GM10266 (cell line): ENCODE measurements at regions not wholly inside any gene's neighbourhood (a gene's known extent, or its start where the extent isn't known, plus 50 kb on each side); places are given as distances from the start of the nearest gene placed in this dataset.
"Not testable (repeated sequence)": the region's sequence is repeated elsewhere in the genome, so short reads cannot be mapped to it uniquely, and the experiment has no call there.

Experiments
- DNase-seq: peaks from one replicate; pipeline ENCODE4 v3.0.0; 2012; ENCODE audit errors: extremely low spot score
- CTCF ChIP-seq: IDR thresholded peaks from 2 replicates; pipeline ENCODE4 v1.5.1; 2012; ENCODE audit warnings: mild to moderate bottlenecking, low read depth; ENCODE audit not compliant: control insufficient read depth, insufficient read depth; ENCODE audit errors: missing control alignments

- not testable (repeated sequence) for DNase-seq
Observed at GRCh38 chr11:100409267-100409666, 277.8 kb upstream of the ARHGAP42 start.

- DNase-seq, result no peak
- no peak for TF ChIP-seq CTCF
Observed at GRCh38 chr11:100419518-100419917, 267.6 kb upstream of the ARHGAP42 start.

- DNase-seq, result no peak
Observed at GRCh38 chr11:100434821-100435641, 252.1 kb upstream of the ARHGAP42 start.

GRCh38 chr11:100438376-100438775, 248.7 kb upstream of the ARHGAP42 start:
- TF ChIP-seq CTCF, result no peak
- DNase-seq, result no peak

More at GRCh38 chr11:100434821-100435641, 252.1 kb upstream of the ARHGAP42 start:
- TF ChIP-seq CTCF, result no peak

GRCh38 chr11:100441086-100441485, 246.0 kb upstream of the ARHGAP42 start:
- no peak for DNase-seq
- TF ChIP-seq CTCF, result no peak

GRCh38 chr11:100442017-100442416, 245.1 kb upstream of the ARHGAP42 start:
- no peak for DNase-seq
- TF ChIP-seq CTCF, result no peak

- TF ChIP-seq CTCF, result no peak
Observed at GRCh38 chr11:100445231-100445735, 241.8 kb upstream of the ARHGAP42 start.

GRCh38 chr11:100451801-100452460, 235.2 kb upstream of the ARHGAP42 start:
- not testable (repeated sequence) for DNase-seq

More at GRCh38 chr11:100445231-100445735, 241.8 kb upstream of the ARHGAP42 start:
- DNase-seq, result no peak
